Natural killer cell (primary cell): ENCODE measurements at regions not wholly inside any gene's neighbourhood (a gene's known extent, or its start where the extent isn't known, plus 50 kb on each side); places are given as distances from the start of the nearest gene placed in this dataset.
"Not testable (repeated sequence)": the region's sequence is repeated elsewhere in the genome, so short reads cannot be mapped to it uniquely, and the experiment has no call there.

ENCODE experiments used
- ATAC-seq, 3 donors: fragments of 150-1000 bp in 2 of 3; fragments of 200-7000 bp in 1 of 3; cut with Tn5 transposase; 1 replicate in 1 of 3; 2 replicates in 2 of 3; pipeline ENCODE4 v1.10.0; 2021; ENCODE audit warnings: mild to moderate bottlenecking in 2 of 3, moderate library complexity in 2 of 3
- DNase-seq, 2 donors: peaks; one replicate each; pipeline versions ENCODE4 v3.0.0 to v3.0.0-alpha.2; 2013 to 2021; ENCODE audit warnings: mixed read lengths in 1 of 2
- H3K27ac ChIP-seq: one replicate; pipeline ENCODE4 v1.5.1; 2013; ENCODE audit warnings: mild to moderate bottlenecking, low read length
- H3K27me3 ChIP-seq: one replicate; pipeline ENCODE4 v1.6.1; 2013; ENCODE audit warnings: low read length; ENCODE audit not compliant: control insufficient read depth, insufficient read depth
- H3K36me3 ChIP-seq: one replicate; pipeline ENCODE4 v1.6.1; 2013; ENCODE audit warnings: low read length; ENCODE audit not compliant: control insufficient read depth, insufficient read depth
- H3K4me1 ChIP-seq: one replicate; pipeline ENCODE4 v1.6.1; 2013; ENCODE audit warnings: low read length; ENCODE audit not compliant: control insufficient read depth, insufficient read depth
- H3K4me3 ChIP-seq: one replicate; pipeline ENCODE4 v1.5.1; 2013; ENCODE audit warnings: low read length
- H3K9me3 ChIP-seq: one replicate; pipeline ENCODE4 v1.6.1; 2013; ENCODE audit warnings: low read length; ENCODE audit not compliant: control insufficient read depth, insufficient read depth
- H3K27ac Mint-ChIP-seq, 2 donors: one replicate each; pipeline ENCODE4 v1.8.0; 2022; ENCODE audit warnings: mild to moderate bottlenecking in 2 of 2, mixed read lengths in 2 of 2, moderate library complexity in 1 of 2
- H3K27me3 Mint-ChIP-seq, 2 donors: one replicate each; pipeline ENCODE4 v1.8.0; 2022; ENCODE audit warnings: low read depth in 2 of 2, mixed read lengths in 2 of 2
- H3K36me3 Mint-ChIP-seq: one replicate; pipeline ENCODE4 v1.8.0; 2022; ENCODE audit warnings: mixed read lengths
- H3K4me1 Mint-ChIP-seq, 2 donors: one replicate each; pipeline ENCODE4 v1.8.0; 2022; ENCODE audit warnings: mixed read lengths in 2 of 2
- H3K4me3 Mint-ChIP-seq: one replicate; pipeline ENCODE4 v1.8.0; 2022; ENCODE audit warnings: mild to moderate bottlenecking, moderate library complexity, mixed read lengths
- H3K9me3 Mint-ChIP-seq, 2 donors: one replicate each; pipeline ENCODE4 v1.8.0; 2022; ENCODE audit warnings: mixed read lengths in 2 of 2
- CTCF ChIP-seq: fragments of 200-600 bp; IDR thresholded peaks from one replicate; pipeline ENCODE4 v1.8.0; 2022; ENCODE audit warnings: antibody characterized with exemption
- WGBS: methylation state at CpG from one replicate; pipeline ENCODE4 v1.1.7; 2013; ENCODE audit warnings: missing lambda C conversion rate; ENCODE audit not compliant: insufficient coverage; 5-methylcytosine and 5-hydroxymethylcytosine counted together
- intact Hi-C: fragments of 100-400 bp; cut with micrococcal nuclease; formaldehyde crosslinking; loops from one replicate; pipeline ENCODE4 v1.14.2; 2022

- no peak overlapping the region for H3K27ac Mint-ChIP-seq
- no peaks in the 10 kb centered on the region for H3K4me1 Mint-ChIP-seq
- H3K4me3 Mint-ChIP-seq = no peak overlapping the region
- no peak for TF ChIP-seq CTCF
- intact Hi-C loops = no loop called here
- DNase-seq (no peak), ATAC-seq (no peak)
- Histone ChIP-seq H3K36me3 (no peaks in the 10 kb centered on the region), H3K27me3 (no peaks in the 10 kb centered on the region), H3K4me1 (no peaks in the 10 kb centered on the region), H3K4me3 (no peak overlapping the region), H3K27ac (no peak overlapping the region), H3K9me3 (no peaks in the 10 kb centered on the region)
- H3K9me3 Mint-ChIP-seq = peaks cover 2 to 3% of the 10 kb centered on the region in 2 donors
- H3K36me3 Mint-ChIP-seq = no peaks in the 10 kb centered on the region
- no peaks in the 10 kb centered on the region for H3K27me3 Mint-ChIP-seq
Measured at GRCh38 chr12:20105943-20106342, 262.4 kb upstream of the PDE3A start.

- ATAC-seq (no peak), DNase-seq (no peak)
- no peaks in the 10 kb centered on the region for H3K36me3 ChIP-seq
- no peaks in the 10 kb centered on the region for H3K9me3 ChIP-seq
- H3K9me3 Mint-ChIP-seq = peaks cover 3 to 4% of the 10 kb centered on the region in 2 donors
- no peak overlapping the region for H3K4me3 ChIP-seq
- no peak overlapping the region for H3K27ac ChIP-seq
- H3K4me1 Mint-ChIP-seq = no peaks in the 10 kb centered on the region
- H3K4me3 Mint-ChIP-seq = no peak overlapping the region
- H3K27ac Mint-ChIP-seq = no peak overlapping the region
- no peak for TF ChIP-seq CTCF
- intact Hi-C loops = no loop called here
- H3K27me3 Mint-ChIP-seq = no peaks in the 10 kb centered on the region
- WGBS = 84% methylated on average over 4 of the region's 5 CpGs
- H3K36me3 Mint-ChIP-seq = no peaks in the 10 kb centered on the region
- H3K27me3 ChIP-seq = no peaks in the 10 kb centered on the region
- H3K4me1 ChIP-seq = no peaks in the 10 kb centered on the region
Measured at GRCh38 chr12:20109676-20110075, 258.7 kb upstream of the PDE3A start.

GRCh38 chr12:20115371-20115770, 253.0 kb upstream of the PDE3A start:
- H3K36me3 Mint-ChIP-seq, H3K4me3 Mint-ChIP-seq, DNase-seq, H3K9me3 Mint-ChIP-seq, intact Hi-C loops, H3K36me3 ChIP-seq, H3K9me3 ChIP-seq, H3K27me3 ChIP-seq, H3K4me1 ChIP-seq, H3K27ac ChIP-seq, H3K4me3 ChIP-seq, H3K27ac Mint-ChIP-seq, H3K27me3 Mint-ChIP-seq, ATAC-seq, H3K4me1 Mint-ChIP-seq: not testable (repeated sequence)
- 96% methylated on average over 23 of the region's 25 CpGs for WGBS

GRCh38 chr12:20119596-20120402, 248.5 kb upstream of the PDE3A start:
- no peaks in the 10 kb centered on the region for H3K4me1 Mint-ChIP-seq
- 87% methylated on average over 4 of the region's 11 CpGs for WGBS

More at GRCh38 chr12:20119596-20120402, 248.5 kb upstream of the PDE3A start:
- H3K36me3 ChIP-seq = no peaks in the 10 kb centered on the region
- peaks cover 2 to 4% of the 10 kb centered on the region in 2 donors for H3K9me3 Mint-ChIP-seq
- H3K4me1 ChIP-seq = no peaks in the 10 kb centered on the region
- H3K9me3 ChIP-seq = no peaks in the 10 kb centered on the region
- H3K27ac Mint-ChIP-seq = no peak overlapping the region
- no peaks in the 10 kb centered on the region for H3K36me3 Mint-ChIP-seq
- H3K4me3 ChIP-seq = no peak overlapping the region
- H3K27me3 ChIP-seq = no peaks in the 10 kb centered on the region
- no peak overlapping the region for H3K27ac ChIP-seq
- DNase-seq = no peak
- H3K4me3 Mint-ChIP-seq = no peak overlapping the region
- intact Hi-C loops = no loop called here
- no peaks in the 10 kb centered on the region for H3K27me3 Mint-ChIP-seq
- no peak for ATAC-seq
- TF ChIP-seq CTCF = no peak
